ENCODE measurements at regions not wholly inside any gene's neighbourhood (a gene's known extent, or its start where the extent isn't known, plus 50 kb on each side); places are given as distances from the start of the nearest gene placed in this dataset.
A peak's percentile ranks its signal among the peaks of the same experiment; 100 is the strongest.

DNA sequence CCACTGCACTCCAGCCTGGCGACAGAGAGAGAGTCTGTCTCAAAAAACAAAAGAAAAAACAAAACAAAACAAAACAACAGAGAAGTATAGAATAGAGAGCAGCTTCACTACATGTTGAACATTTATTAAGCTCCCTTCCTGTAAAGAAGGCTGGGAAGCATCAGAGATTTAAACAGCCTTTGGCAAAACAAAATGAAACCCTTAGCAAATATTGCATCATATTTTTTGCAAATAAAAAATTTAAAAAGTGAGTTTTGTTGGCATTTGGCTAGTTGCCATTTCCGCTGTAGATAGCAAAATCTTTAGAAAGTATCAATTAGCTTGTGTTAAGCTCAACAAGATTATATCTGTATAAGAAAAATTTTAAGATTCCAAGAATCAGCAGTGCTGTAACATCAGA is 151.2 kb downstream of the SERPINI1 start:
- no peak overlapping the region for H2BK15ac ChIP-seq (ENCODE audit: low read depth, low read length)
- dilution Hi-C loops (cut with HindIII; ENCODE audit: low sequenced_read_pairs, unreplicated experiment) (no loop called here), in situ Hi-C loops (cut with MboI; ENCODE audit: low sequenced_read_pairs) (loop anchor here (10.0 kb wide), 1 partner anchor 512 kb away; no protein-coding TSS in a partner anchor), intact Hi-C loops (cut with micrococcal nuclease) (no loop called here)
- TF ChIP-seq CEBPB (IDR thresholded peaks at IDR 0.05; ENCODE audit: low read depth, low read length) (peak; percentile 61), SMC3 (IDR thresholded peaks at IDR 0.05; ENCODE audit: low read depth, low read length) (no peak)
- DNase-seq (no peak), ATAC-seq (ENCODE audit: low read depth) (no peak)
- no peak overlapping the region for H4K8ac ChIP-seq (ENCODE audit: low read depth in 2 of 2, low read length in 2 of 2)
- no peak overlapping the region for H3K4me3 ChIP-seq (ENCODE audit: insufficient read depth, low read depth, low read length)
- CTCF ChIA-PET, result interaction anchor here (1.3 kb wide), 1 partner anchor 10 kb away, joined by 3 read pairs; no protein-coding TSS in a partner anchor
- no peak overlapping the region for H2BK5ac ChIP-seq (ENCODE audit: low read depth, low read length, poor library complexity, severe bottlenecking)
- no peak overlapping the region for H3K4me2 ChIP-seq (ENCODE audit: low read depth, low read length)
- POLR2A ChIA-PET (ENCODE audit: unreplicated experiment), result no interaction called here
- no peak overlapping the region for H2BK120ac ChIP-seq (ENCODE audit: low read depth, low read length)
- no peaks in the 10 kb centered on the region for H3K36me3 ChIP-seq (ENCODE audit: control insufficient read depth, insufficient read depth, low read length)
- no peak overlapping the region for H4K5ac ChIP-seq (ENCODE audit: low read depth, low read length)
- H3K79me1 ChIP-seq (ENCODE audit: low read depth in 1 of 2, low read length in 2 of 2), result no peaks in the 10 kb centered on the region
- no peak overlapping the region for H3K9ac ChIP-seq (ENCODE audit: low read depth, low read length)
- H4K91ac ChIP-seq (ENCODE audit: insufficient read depth, low read depth, low read length), result no peak overlapping the region
- H2AFZ ChIP-seq (replicated peaks; ENCODE audit: low read length, poor library complexity), result no peak overlapping the region
- no peaks in the 10 kb centered on the region for H3K4me1 ChIP-seq (ENCODE audit: control insufficient read depth, insufficient read depth, low read length)
- H3K27ac ChIP-seq (ENCODE audit: insufficient read depth, low read length), result no peak overlapping the region
- H3K56ac ChIP-seq (ENCODE audit: extremely low read depth, insufficient read depth, low read length), result no peak overlapping the region
- no peaks in the 10 kb centered on the region for H3K9me3 ChIP-seq (ENCODE audit: control insufficient read depth, insufficient read depth, low read length)
- H3K14ac ChIP-seq (replicated peaks; ENCODE audit: low read depth, low read length), result no peak overlapping the region
- no peak overlapping the region for H2AK9ac ChIP-seq (replicated peaks; ENCODE audit: low read depth, low read length, poor library complexity)
- no peak overlapping the region for H3K23ac ChIP-seq (ENCODE audit: low read depth, low read length)
- H3K27me3 ChIP-seq (ENCODE audit: control insufficient read depth, insufficient read depth, low read length), result no peaks in the 10 kb centered on the region
- WGBS, 2 experiments (ENCODE audit: extremely low coverage in 2 of 2, insufficient read length in 1 of 2), result no CpG with 5 or more reads among the region's 2 CpGs
- no peaks in the 10 kb centered on the region for H3K9me1 ChIP-seq (ENCODE audit: insufficient read depth, low read length)
- no TSS peak for BruUV-seq (replicated peaks)
- no peak overlapping the region for H2BK20ac ChIP-seq (ENCODE audit: low read depth, low read length)
- no peak overlapping the region for H2AK5ac ChIP-seq (ENCODE audit: low read depth, low read length)
- H3K4ac ChIP-seq (ENCODE audit: low read depth, low read length), result no peak overlapping the region
- H4K20me1 ChIP-seq (ENCODE audit: insufficient read depth, low read length), result no peaks in the 10 kb centered on the region
- no peak overlapping the region for H3K18ac ChIP-seq (ENCODE audit: low read depth, low read length)

All from IMR-90 (cell line).